Fibroblast of lung (primary cell): ENCODE measurements at regions not wholly inside any gene's neighbourhood (a gene's known extent, or its start where the extent isn't known, plus 50 kb on each side); places are given as distances from the start of the nearest gene placed in this dataset.

ENCODE experiments used
- EZH2 ChIP-seq: IDR thresholded peaks from 2 replicates; pipeline ENCODE4 v1.5.1; 2012; ENCODE audit warnings: low read length, control low read depth, mild to moderate bottlenecking; ENCODE audit errors: missing control alignments
- TF ChIP-seq, protein P1 (sequence below), 2 donors: IDR thresholded peaks in 1 of 2; conservative IDR thresholded peaks in 1 of 2; 1 replicate in 1 of 2; 2 replicates in 1 of 2; pipeline ENCODE4 v1.5.1; 2011 to 2012; ENCODE audit warnings: low read length in 2 of 2, control low read depth in 1 of 2, inconsistent platforms in 1 of 2, low read depth in 1 of 2, mild to moderate bottlenecking in 1 of 2

DNA sequence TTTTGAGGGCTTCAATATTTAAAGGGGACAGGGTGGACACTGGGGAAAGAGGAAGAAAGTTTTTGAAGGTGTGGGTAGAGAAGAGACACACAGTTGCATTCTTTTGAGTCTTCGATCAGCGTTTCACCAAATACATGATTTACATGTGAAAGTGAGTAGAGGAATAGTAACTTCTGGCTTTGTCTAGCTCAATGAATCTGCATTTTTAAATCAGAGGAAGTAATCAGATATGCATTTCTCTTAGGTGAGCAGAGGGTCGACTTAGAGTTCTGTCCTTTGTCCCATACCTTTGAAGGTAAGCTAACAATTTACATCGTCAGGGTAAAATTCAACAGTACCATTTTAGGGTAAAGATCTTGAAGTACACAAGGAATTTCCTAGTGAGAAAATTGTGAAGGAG is 406.4 kb upstream of the ZNF462 start:
- TF ChIP-seq, protein P1, sequence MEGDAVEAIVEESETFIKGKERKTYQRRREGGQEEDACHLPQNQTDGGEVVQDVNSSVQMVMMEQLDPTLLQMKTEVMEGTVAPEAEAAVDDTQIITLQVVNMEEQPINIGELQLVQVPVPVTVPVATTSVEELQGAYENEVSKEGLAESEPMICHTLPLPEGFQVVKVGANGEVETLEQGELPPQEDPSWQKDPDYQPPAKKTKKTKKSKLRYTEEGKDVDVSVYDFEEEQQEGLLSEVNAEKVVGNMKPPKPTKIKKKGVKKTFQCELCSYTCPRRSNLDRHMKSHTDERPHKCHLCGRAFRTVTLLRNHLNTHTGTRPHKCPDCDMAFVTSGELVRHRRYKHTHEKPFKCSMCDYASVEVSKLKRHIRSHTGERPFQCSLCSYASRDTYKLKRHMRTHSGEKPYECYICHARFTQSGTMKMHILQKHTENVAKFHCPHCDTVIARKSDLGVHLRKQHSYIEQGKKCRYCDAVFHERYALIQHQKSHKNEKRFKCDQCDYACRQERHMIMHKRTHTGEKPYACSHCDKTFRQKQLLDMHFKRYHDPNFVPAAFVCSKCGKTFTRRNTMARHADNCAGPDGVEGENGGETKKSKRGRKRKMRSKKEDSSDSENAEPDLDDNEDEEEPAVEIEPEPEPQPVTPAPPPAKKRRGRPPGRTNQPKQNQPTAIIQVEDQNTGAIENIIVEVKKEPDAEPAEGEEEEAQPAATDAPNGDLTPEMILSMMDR (conservative IDR thresholded peaks at IDR 0.05 in 1 of 2, IDR thresholded peaks at IDR 0.05 in 1 of 2; ENCODE audit: low read depth in 1 of 2, low read length in 2 of 2): no peak
- TF ChIP-seq EZH2: no peak
